Lung (tissue), 11 donors: ENCODE measurements at regions not wholly inside any gene's neighbourhood (a gene's known extent, or its start where the extent isn't known, plus 50 kb on each side); places are given as distances from the start of the nearest gene placed in this dataset.
"Not testable (repeated sequence)": the region's sequence is repeated elsewhere in the genome, so short reads cannot be mapped to it uniquely, and the experiment has no call there.

Experiments
- ATAC-seq: fragments of 200-7000 bp; cut with Tn5 transposase; one replicate; pipeline ENCODE4 v1.9.1; 2020; ENCODE audit warnings: moderate number of reproducible peaks; ENCODE audit not compliant: insufficient read depth, low FRiP score
- DNase-seq, 3 donors: peaks; one replicate each; pipeline ENCODE4 v3.0.0-alpha.2; 2013 to 2017
- H3K27ac ChIP-seq, 2 donors: one replicate each; pipeline ENCODE4 v1.5.1; 2013; ENCODE audit warnings: mild to moderate bottlenecking in 2 of 2, moderate library complexity in 2 of 2, control low read depth in 1 of 2, inconsistent platforms in 1 of 2, low read depth in 1 of 2, low read length in 1 of 2
- H3K27me3 ChIP-seq, 3 donors: one replicate each; pipeline ENCODE4 v1.5.1; 2013; ENCODE audit warnings: low read length in 2 of 3; ENCODE audit not compliant: control insufficient read depth in 3 of 3, insufficient read depth in 3 of 3
- H3K36me3 ChIP-seq, 4 donors: one replicate each; pipeline ENCODE4 v1.5.1; 2013; ENCODE audit warnings: low read length in 4 of 4, mild to moderate bottlenecking in 1 of 4, moderate library complexity in 1 of 4; ENCODE audit not compliant: control insufficient read depth in 4 of 4, insufficient read depth in 4 of 4
- H3K4me1 ChIP-seq, 5 donors: one replicate each; pipeline ENCODE4 v1.5.1; 2013; ENCODE audit warnings: low read length in 5 of 5, mild to moderate bottlenecking in 2 of 5, moderate library complexity in 1 of 5; ENCODE audit not compliant: control insufficient read depth in 5 of 5, insufficient read depth in 5 of 5
- H3K4me3 ChIP-seq: one replicate; pipeline ENCODE4 v1.5.1; 2013; ENCODE audit warnings: mild to moderate bottlenecking, control low read depth, moderate library complexity
- H3K9ac ChIP-seq, 2 donors: one replicate each; pipeline ENCODE4 v1.5.1; 2013; ENCODE audit warnings: low read length in 2 of 2, control low read depth in 1 of 2; ENCODE audit not compliant: insufficient read depth in 1 of 2
- H3K9me3 ChIP-seq, 4 donors: one replicate each; pipeline ENCODE4 v1.5.1; 2013; ENCODE audit warnings: low read length in 3 of 4, mild to moderate bottlenecking in 1 of 4, moderate library complexity in 1 of 4; ENCODE audit not compliant: control insufficient read depth in 4 of 4, insufficient read depth in 3 of 4
- WGBS, 2 donors: extraction: QIAGEN DNeasy Blood & Tissue Kit; methylation state at CpG; one replicate each; pipeline ENCODE4 v1.1.7; 2013; 5-methylcytosine and 5-hydroxymethylcytosine counted together
- TF ChIP-seq, protein P1 (sequence below): IDR thresholded peaks from 2 replicates; pipeline ENCODE4 v1.5.1; 2012; ENCODE audit warnings: mild to moderate bottlenecking; ENCODE audit errors: control extremely low read depth, extremely low read depth
- donor health status: control.
- donor health status: control.
- donor health status: Bipolar disorder and iron deficiency.
- donor health status: healthy.
- donor health status: DM: yes; HTN: yes; CAD: no.

DNA sequence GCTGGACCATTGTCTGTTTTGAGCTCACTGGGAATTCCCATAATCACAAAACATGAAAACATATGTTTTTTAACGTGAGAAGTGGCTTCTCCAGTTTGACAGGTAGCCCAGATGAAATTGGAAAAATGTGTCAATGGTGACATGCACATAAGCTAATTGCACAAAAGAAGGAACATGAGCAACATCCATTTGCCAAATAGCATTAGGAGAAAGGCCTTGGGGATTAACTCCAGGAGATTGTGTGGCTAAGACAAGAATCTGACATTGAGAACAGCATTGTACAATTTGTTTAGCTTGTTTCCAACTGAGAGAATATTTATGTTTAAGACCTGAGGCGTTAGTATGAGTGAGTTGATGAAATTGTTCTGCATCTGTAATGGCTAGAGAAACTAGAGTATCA lies 147.0 kb upstream of the API5 start:
- H3K4me1 ChIP-seq, result no peaks in the 10 kb centered on the region
- peaks cover 0 to 4% (median 1%) of the 10 kb centered on the region in 4 donors for H3K9me3 ChIP-seq
- WGBS, 2 donors, result 55 to 63% methylated on average over 2 of the region's 2 CpGs
- H3K27me3 ChIP-seq, result no peaks in the 10 kb centered on the region
- no peak overlapping the region for H3K27ac ChIP-seq
- no peak for ATAC-seq
- TF ChIP-seq, protein P1, sequence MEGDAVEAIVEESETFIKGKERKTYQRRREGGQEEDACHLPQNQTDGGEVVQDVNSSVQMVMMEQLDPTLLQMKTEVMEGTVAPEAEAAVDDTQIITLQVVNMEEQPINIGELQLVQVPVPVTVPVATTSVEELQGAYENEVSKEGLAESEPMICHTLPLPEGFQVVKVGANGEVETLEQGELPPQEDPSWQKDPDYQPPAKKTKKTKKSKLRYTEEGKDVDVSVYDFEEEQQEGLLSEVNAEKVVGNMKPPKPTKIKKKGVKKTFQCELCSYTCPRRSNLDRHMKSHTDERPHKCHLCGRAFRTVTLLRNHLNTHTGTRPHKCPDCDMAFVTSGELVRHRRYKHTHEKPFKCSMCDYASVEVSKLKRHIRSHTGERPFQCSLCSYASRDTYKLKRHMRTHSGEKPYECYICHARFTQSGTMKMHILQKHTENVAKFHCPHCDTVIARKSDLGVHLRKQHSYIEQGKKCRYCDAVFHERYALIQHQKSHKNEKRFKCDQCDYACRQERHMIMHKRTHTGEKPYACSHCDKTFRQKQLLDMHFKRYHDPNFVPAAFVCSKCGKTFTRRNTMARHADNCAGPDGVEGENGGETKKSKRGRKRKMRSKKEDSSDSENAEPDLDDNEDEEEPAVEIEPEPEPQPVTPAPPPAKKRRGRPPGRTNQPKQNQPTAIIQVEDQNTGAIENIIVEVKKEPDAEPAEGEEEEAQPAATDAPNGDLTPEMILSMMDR, result no peak
- no peak overlapping the region for H3K4me3 ChIP-seq
- no peak for DNase-seq
- no peak overlapping the region for H3K9ac ChIP-seq
- no peaks in the 10 kb centered on the region for H3K36me3 ChIP-seq

GRCh38 chr11:43165393-43165792 lies 146.4 kb upstream of the API5 start:
- not testable (repeated sequence) for H3K9ac ChIP-seq, DNase-seq, H3K9me3 ChIP-seq, H3K36me3 ChIP-seq, H3K27me3 ChIP-seq, H3K4me3 ChIP-seq, ATAC-seq, H3K4me1 ChIP-seq, H3K27ac ChIP-seq
- 77% methylated on average over 3 of the region's 3 CpGs for WGBS, 2 donors

GRCh38 chr11:43168241-43168640 lies 143.6 kb upstream of the API5 start:
- 73 to 78% methylated on average over 2 of the region's 2 CpGs for WGBS, 2 donors
- H3K9me3 ChIP-seq, H3K4me3 ChIP-seq, H3K27ac ChIP-seq, H3K36me3 ChIP-seq, H3K27me3 ChIP-seq, H3K4me1 ChIP-seq, H3K9ac ChIP-seq, DNase-seq, ATAC-seq: not testable (repeated sequence)

GRCh38 chr11:43172477-43172876 lies 139.3 kb upstream of the API5 start:
- H3K9me3 ChIP-seq, result peaks cover 0 to 4% (median 0%) of the 10 kb centered on the region in 4 donors
- H3K27ac ChIP-seq, result no peak overlapping the region
- H3K4me1 ChIP-seq, result no peaks in the 10 kb centered on the region
- no peak overlapping the region for H3K9ac ChIP-seq
- H3K27me3 ChIP-seq, result no peaks in the 10 kb centered on the region
- TF ChIP-seq, protein P1, result no peak
- no peak for ATAC-seq
- H3K36me3 ChIP-seq, result no peaks in the 10 kb centered on the region
- 79 to 80% methylated on average over 2 of the region's 2 CpGs for WGBS, 2 donors
- no peak overlapping the region for H3K4me3 ChIP-seq
- DNase-seq, result no peak

DNA sequence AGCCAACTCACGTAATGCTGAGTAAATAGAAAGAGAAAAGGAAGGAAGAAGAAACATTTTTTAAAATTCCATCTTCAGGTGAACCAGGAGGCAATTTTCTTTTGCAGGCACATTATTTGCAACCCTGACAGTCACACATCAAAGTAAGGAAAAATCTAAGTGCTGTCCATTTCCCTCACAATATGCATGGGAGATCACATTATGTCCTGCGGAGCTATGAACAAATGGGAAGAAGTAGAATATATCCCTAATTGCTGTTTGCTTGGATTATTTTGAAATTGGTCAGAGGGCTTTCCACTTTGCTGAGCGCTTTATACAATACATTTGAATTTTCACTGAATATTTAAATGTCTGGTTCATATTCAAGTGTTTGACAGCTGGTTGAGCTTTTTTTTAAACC lies 133.8 kb upstream of the API5 start:
- Histone ChIP-seq H3K36me3 (no peaks in the 10 kb centered on the region), H3K9ac (no peak overlapping the region), H3K27me3 (no peaks in the 10 kb centered on the region), H3K4me3 (no peak overlapping the region), H3K9me3 (no peaks in the 10 kb centered on the region), H3K4me1 (no peaks in the 10 kb centered on the region), H3K27ac (no peak overlapping the region)
- TF ChIP-seq, protein P1, result no peak
- DNase-seq, result no peak
- WGBS, 2 donors, result 55 to 92% methylated on average over 3 of the region's 3 CpGs
- ATAC-seq, result no peak

GRCh38 chr11:43194459-43194858 lies 117.3 kb upstream of the API5 start:
- not testable (repeated sequence) for DNase-seq, H3K27ac ChIP-seq, H3K36me3 ChIP-seq, H3K9ac ChIP-seq, H3K9me3 ChIP-seq, H3K4me3 ChIP-seq, H3K27me3 ChIP-seq, ATAC-seq, H3K4me1 ChIP-seq
